ENCODE measurements at regions not wholly inside any gene's neighbourhood (a gene's known extent, or its start where the extent isn't known, plus 50 kb on each side); places are given as distances from the start of the nearest gene placed in this dataset.

GRCh38 chr6:141562186-141562811, 570.4 kb upstream of the GJE1 start:
- TF ChIP-seq MYC (IDR thresholded peaks at IDR 0.05; ENCODE audit: low read depth, low read length) (no peak), CTCF (IDR thresholded peaks at IDR 0.05; ENCODE audit: low read depth, low read length) (no peak), POLR2A (IDR thresholded peaks at IDR 0.05; ENCODE audit: extremely low read depth, insufficient read length) (no peak)
